Adrenal gland (tissue), 5 donors: ENCODE measurements at regions not wholly inside any gene's neighbourhood (a gene's known extent, or its start where the extent isn't known, plus 50 kb on each side); places are given as distances from the start of the nearest gene placed in this dataset.

Source experiments
- POLR2A ChIP-seq, 2 donors: fragments of 450-650 bp; IDR thresholded peaks; one replicate each; pipeline ENCODE4 v1.6.1; 2017; ENCODE audit warnings: antibody characterized with exemption in 2 of 2, mild to moderate bottlenecking in 2 of 2, moderate library complexity in 1 of 2
- TF ChIP-seq, protein P1 (sequence below), 6 experiments: fragments of 450-650 bp in 4 of 6; fragments of 200-600 bp in 2 of 6; sonication (generic) in 1 of 6; IDR thresholded peaks; 1 replicate in 5 of 6; 2 replicates in 1 of 6; pipeline versions ENCODE4 v1.5.1 to v1.8.0; 2016 to 2021; ENCODE audit warnings: antibody characterized with exemption in 6 of 6, mild to moderate bottlenecking in 2 of 6, moderate library complexity in 1 of 6
- donor health status: DM: no; HTN: no; CAD: no.

DNA sequence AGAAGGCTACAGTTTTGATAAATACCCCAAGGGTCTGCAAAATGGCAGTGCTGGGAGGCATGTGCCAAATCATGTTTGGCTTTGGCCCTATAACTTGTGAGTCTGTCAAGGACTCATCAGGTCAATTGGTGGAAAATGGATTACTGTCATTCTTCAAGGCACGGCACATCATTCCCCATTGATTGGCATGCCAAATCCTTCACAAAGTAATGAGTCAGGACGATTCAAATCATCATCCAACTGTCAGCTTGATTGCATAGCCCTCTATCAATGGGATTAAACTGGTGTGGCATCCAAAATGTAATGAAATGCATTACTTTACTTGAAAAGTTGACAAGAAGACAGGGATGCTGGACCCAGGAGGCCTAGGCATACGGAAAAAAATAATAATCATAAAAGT is 441.6 kb upstream of the PIK3C3 start:
- TF ChIP-seq, protein P1, sequence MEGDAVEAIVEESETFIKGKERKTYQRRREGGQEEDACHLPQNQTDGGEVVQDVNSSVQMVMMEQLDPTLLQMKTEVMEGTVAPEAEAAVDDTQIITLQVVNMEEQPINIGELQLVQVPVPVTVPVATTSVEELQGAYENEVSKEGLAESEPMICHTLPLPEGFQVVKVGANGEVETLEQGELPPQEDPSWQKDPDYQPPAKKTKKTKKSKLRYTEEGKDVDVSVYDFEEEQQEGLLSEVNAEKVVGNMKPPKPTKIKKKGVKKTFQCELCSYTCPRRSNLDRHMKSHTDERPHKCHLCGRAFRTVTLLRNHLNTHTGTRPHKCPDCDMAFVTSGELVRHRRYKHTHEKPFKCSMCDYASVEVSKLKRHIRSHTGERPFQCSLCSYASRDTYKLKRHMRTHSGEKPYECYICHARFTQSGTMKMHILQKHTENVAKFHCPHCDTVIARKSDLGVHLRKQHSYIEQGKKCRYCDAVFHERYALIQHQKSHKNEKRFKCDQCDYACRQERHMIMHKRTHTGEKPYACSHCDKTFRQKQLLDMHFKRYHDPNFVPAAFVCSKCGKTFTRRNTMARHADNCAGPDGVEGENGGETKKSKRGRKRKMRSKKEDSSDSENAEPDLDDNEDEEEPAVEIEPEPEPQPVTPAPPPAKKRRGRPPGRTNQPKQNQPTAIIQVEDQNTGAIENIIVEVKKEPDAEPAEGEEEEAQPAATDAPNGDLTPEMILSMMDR (IDR thresholded peaks at IDR 0.05) = no peak
- no peak for TF ChIP-seq POLR2A (IDR thresholded peaks at IDR 0.05)
